ENCODE measurements at regions not wholly inside any gene's neighbourhood (a gene's known extent, or its start where the extent isn't known, plus 50 kb on each side); places are given as distances from the start of the nearest gene placed in this dataset.

DNA sequence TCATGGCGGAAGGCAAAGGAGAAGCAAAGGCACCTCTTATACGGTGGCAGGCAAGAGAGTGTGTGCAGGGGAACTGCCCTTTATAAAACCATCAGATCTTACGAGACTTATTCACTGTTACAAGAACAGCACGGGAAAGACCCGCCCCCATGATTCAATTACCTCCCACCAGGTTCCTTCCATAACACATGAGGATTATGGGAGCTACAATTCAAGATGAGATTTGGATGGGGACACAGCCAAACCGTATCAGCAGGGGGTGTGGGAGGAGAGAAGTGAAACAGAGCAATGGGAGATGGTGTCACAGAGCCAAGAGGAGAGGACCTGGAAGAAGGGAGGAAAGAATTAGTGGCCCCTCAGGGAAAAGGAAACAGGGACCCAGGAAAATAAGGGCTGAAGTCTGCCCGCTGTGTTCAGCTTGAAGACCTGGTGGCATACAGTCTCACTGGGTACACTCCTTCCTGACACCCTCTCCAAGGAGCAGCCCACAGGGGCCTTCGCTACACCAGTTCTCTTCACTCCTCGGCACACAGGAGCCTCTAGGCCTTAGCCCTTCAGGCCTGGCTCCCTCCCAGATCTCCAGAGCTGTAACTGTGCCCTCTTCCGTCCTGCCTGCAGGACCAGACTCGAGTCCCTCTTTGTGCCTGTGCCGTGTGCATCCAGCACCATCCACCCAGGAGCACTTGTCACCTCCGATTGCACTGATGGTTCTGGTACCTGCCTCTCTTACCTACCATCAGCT lies 262.1 kb downstream of the EIPR1 start:
- no peak for DNase-seq
- no peak overlapping the region for H3K4me3 ChIP-seq
- H3K27me3 ChIP-seq = no peaks in the 10 kb centered on the region
- TF ChIP-seq POLR2A (IDR thresholded peaks at IDR 0.05) = no peak
- TF ChIP-seq EP300 (IDR thresholded peaks at IDR 0.05; ENCODE audit: low read depth) = no peak
- no peak for TF ChIP-seq CTCF (IDR thresholded peaks at IDR 0.05)
- TF ChIP-seq POLR2AphosphoS5 (IDR thresholded peaks at IDR 0.05) = no peak
- no peaks in the 10 kb centered on the region for H3K4me1 ChIP-seq
- H3K9me3 ChIP-seq = peaks cover 0 to 4% of the 10 kb centered on the region in 2 donors
- WGBS, 2 donors (ENCODE audit: low coverage in 1 of 2) = 83 to 85% methylated on average over 2 to 13 of the region's 13 CpGs
- in situ Hi-C loops (cut with MboI; ENCODE audit: low pct_ligation_motif_present in 1 of 4, low pct_unique_long_range_greater_than_20kb in 1 of 4, low sequenced_read_pairs in 3 of 4) (no loop called here), intact Hi-C loops (cut with DNase I; ENCODE audit: low total_unique reads) (no loop called here)
- no peaks in the 10 kb centered on the region for H3K36me3 ChIP-seq
- H3K27ac ChIP-seq = no peak overlapping the region

DNA sequence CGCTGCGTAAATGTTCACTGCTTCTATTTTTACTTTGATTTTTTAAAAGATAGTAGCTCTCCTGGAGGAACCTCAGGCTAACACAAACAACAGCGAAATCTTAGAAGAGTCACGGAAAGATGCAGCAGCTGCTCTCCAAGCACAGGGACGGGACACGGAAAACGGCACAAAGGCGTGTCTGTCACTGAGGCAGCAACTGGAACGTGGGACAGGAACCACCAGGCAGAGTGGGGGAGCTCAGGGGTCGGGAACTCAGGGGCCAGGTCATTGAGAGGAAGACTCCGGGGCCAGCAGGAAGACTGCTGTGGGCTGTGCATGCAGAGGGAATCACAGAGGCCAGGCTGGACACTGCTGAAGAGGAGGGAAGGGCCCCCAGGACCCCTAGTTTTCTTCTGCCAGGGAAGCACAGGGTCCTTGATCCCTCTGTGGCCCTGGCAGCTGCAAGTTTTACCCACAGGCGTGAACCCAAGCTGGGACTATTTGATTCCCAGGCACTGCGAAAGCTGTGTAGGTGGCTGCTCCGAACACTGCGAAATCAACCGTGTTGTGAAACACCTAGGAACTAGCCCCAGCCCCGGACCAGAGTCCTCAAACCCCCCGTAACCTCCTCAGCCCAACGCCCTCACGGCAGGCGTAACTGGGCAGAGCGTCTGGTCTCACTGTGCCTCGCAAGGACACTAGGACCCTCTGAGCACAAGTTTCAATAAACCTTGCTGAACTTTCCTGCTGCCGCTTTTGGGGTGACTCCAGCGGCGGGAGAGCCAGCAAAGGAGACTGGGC lies 263.0 kb downstream of the EIPR1 start:
- intact Hi-C loops (cut with DNase I; ENCODE audit: low total_unique reads) = no loop called here
- Histone ChIP-seq H3K9me3 (no peaks in the 10 kb centered on the region), H3K27ac (no peak overlapping the region), H3K4me3 (no peak overlapping the region), H3K27me3 (no peaks in the 10 kb centered on the region), H3K4me1 (no peaks in the 10 kb centered on the region), H3K36me3 (no peaks in the 10 kb centered on the region)
- 86% methylated on average over 26 of the region's 26 CpGs; no CpG with 5 or more reads in 1 of the 2 donors for WGBS, 2 donors (ENCODE audit: low coverage in 1 of 2)
- in situ Hi-C loops (cut with MboI; ENCODE audit: low pct_ligation_motif_present in 1 of 4, low pct_unique_long_range_greater_than_20kb in 1 of 4, low sequenced_read_pairs in 3 of 4) = no loop called here
- no peak for DNase-seq
- TF ChIP-seq POLR2AphosphoS5 (IDR thresholded peaks at IDR 0.05) (no peak), CTCF (IDR thresholded peaks at IDR 0.05) (no peak), POLR2A (IDR thresholded peaks at IDR 0.05) (no peak), EP300 (IDR thresholded peaks at IDR 0.05; ENCODE audit: low read depth) (no peak)

DNA sequence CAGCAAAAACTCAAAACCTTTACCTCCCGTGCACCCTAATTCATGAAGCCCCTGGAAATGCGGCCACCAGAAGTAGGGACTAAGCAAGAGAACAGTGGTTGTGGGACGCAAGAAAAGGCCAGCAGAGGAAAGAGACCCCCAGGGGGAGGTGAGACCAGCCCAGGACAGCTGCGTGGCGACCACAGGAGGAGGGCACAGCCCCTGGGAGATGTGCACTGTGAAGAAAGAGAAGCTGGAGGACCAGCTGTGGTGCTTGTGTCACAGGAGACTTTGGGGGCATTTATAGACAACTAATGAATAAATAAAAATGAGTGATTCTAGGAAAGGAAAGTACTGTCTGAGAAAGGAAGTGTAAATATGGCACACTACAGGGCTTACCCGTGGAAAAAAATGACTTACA lies 263.8 kb downstream of the EIPR1 start:
- DNase-seq = no peak
- in situ Hi-C loops (cut with MboI; ENCODE audit: low pct_ligation_motif_present in 1 of 4, low pct_unique_long_range_greater_than_20kb in 1 of 4, low sequenced_read_pairs in 3 of 4) = no loop called here
- Histone ChIP-seq H3K27me3 (no peaks in the 10 kb centered on the region), H3K36me3 (no peaks in the 10 kb centered on the region), H3K27ac (no peak overlapping the region), H3K4me3 (no peak overlapping the region), H3K9me3 (no peaks in the 10 kb centered on the region), H3K4me1 (no peaks in the 10 kb centered on the region)
- intact Hi-C loops (cut with DNase I; ENCODE audit: low total_unique reads) = no loop called here
- WGBS, 2 donors (ENCODE audit: low coverage in 1 of 2) = 70 to 73% methylated on average over 5 to 6 of the region's 6 CpGs
- TF ChIP-seq POLR2AphosphoS5 (IDR thresholded peaks at IDR 0.05) (no peak), CTCF (IDR thresholded peaks at IDR 0.05) (no peak), POLR2A (IDR thresholded peaks at IDR 0.05) (no peak), EP300 (IDR thresholded peaks at IDR 0.05; ENCODE audit: low read depth) (no peak)

GRCh38 chr2:3113122-3113521 lies 264.5 kb downstream of the EIPR1 start:
- WGBS, 2 donors (ENCODE audit: low coverage in 1 of 2) = 85 to 86% methylated on average over 9 to 10 of the region's 10 CpGs
- DNase-seq = no peak
- Histone ChIP-seq H3K4me3 (no peak overlapping the region), H3K36me3 (no peaks in the 10 kb centered on the region), H3K27me3 (no peaks in the 10 kb centered on the region), H3K9me3 (no peaks in the 10 kb centered on the region), H3K27ac (no peak overlapping the region), H3K4me1 (no peaks in the 10 kb centered on the region)
- TF ChIP-seq CTCF (IDR thresholded peaks at IDR 0.05) (no peak), EP300 (IDR thresholded peaks at IDR 0.05; ENCODE audit: low read depth) (no peak)
- in situ Hi-C loops (cut with MboI; ENCODE audit: low pct_ligation_motif_present in 1 of 4, low pct_unique_long_range_greater_than_20kb in 1 of 4, low sequenced_read_pairs in 3 of 4) (no loop called here), intact Hi-C loops (cut with DNase I; ENCODE audit: low total_unique reads) (no loop called here)
